NCI-H1436 treated with DMSO at 0.1 percent for 48 hours (cell line): ENCODE measurements at regions not wholly inside any gene's neighbourhood (a gene's known extent, or its start where the extent isn't known, plus 50 kb on each side); places are given as distances from the start of the nearest gene placed in this dataset.

Source experiments
- DNase-seq: peaks from one replicate; lab custom pipeline; 2025; lab: John Stamatoyannopoulos, UW

- no peak for DNase-seq
Measured at GRCh38 chr7:118696879-118697278, 472.4 kb downstream of the ANKRD7 start.

DNA sequence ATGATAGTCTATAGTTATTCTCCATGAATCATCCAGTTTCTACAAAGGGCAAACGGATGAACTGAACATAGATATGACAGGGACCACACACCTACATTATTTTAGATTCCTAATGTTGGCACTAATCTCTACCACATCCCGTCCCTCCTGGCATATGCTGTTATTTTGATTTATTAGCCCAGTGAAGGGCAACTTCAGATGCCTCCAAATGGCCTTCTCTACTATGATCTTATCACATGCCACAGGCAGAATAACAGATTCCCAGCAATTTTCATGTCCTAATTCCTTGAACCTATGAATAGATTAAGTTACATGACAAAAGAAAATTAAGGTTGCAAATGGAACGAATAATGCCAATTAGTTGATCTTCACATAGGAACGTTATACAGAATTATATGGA, 474.7 kb downstream of the ANKRD7 start:
- no peak for DNase-seq

DNA sequence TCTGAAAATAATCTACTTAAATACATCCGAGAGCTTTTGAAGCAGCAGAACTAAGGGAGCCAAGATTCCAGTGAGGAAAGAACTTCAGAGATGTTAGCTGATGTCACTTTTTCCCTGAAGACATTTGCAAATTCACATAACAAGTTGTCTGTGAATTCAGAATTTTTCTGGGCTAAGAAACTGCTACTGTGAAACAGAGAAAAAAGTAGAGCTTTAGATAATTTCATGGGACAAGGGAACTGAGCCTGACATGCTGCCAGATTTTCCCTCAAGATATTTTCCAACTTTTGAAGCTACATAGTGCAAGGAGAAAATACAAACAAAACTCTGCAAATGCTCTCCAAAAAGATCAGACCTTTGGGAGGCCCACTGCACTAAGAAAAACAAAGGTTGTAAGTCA, 484.2 kb downstream of the ANKRD7 start:
- DNase-seq = no peak

DNA sequence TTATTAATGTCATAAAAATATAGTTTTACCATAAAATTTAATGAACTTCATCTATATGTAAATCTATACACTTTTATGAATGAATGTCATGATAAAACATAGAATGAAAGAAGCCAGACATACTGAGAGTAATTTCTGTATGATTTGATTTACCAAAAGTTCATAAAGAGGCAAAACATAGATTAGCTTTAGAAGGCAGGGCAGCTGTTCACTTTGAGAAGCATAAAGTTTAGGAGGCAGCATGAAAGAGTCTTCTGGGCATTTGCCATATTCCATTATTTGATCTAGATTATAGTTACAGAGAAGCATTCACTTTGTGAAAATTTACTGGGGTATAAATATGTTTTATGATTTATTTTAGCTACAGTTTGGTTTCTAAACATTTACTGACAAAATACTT, 487.2 kb downstream of the ANKRD7 start:
- DNase-seq = no peak

- DNase-seq = no peak
Measured at GRCh38 chr7:118713039-118713438, 488.5 kb downstream of the ANKRD7 start.

GRCh38 chr7:118720632-118721031, 496.1 kb downstream of the ANKRD7 start:
- DNase-seq = no peak

DNA sequence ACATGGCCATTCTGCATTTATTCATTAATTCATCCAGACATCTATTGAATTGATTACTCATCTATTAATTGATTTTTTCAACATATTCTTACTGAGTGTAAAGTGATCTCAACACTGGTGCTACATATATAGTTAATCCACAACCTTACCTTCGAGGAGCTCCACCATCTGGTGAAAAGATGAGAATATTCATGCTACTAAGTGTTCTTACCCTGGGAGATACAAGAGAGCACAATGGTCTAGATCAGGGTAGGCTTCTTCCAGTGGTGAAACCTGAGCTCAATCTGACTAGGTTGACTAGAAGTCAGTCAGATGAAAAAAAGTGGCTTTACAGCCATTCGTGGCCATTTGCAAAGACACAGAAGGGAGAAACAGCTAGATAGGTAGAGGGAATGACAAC, 507.4 kb downstream of the ANKRD7 start:
- DNase-seq = no peak

GRCh38 chr7:118734541-118734940, 510.0 kb downstream of the ANKRD7 start:
- no peak for DNase-seq

GRCh38 chr7:118735441-118735840, 510.9 kb downstream of the ANKRD7 start:
- DNase-seq = no peak

DNA sequence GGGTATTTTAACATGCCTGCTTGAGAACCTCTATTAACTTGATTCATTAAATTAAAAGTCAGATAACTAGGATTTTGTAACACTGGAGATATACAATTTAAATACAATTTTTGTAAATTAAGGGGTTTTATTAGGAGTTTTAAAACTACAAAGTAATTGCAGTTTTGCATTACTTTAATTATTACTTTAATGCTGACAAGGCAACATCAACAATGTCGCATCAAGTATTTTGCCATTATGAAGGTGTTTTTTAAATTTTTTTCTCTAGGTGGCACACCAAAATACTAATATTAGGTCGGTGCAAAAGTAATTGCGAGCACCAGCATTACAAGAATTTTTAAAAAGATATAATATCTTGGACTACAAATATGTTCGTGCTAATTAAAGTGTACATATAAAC, 513.4 kb downstream of the ANKRD7 start:
- no peak for DNase-seq

DNA sequence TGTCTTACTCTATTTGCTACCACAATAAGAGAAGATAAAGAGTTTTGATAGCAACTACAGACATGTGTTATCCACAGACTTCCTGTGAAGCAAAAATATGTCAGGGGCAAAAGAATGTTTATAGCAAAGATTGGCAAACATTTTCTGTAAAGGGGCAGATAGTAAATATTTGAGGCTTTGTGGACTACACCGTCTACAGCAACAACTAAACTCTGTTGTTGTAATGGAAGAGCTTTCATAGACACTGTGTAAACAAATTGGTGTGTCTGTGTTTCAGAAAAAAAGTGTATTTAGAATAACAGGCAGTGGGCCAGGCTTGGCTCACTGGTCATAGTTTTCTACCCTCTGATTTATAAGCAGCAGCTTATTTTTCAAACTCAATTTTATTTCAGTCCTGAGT, 521.4 kb downstream of the ANKRD7 start:
- DNase-seq = no peak

DNA sequence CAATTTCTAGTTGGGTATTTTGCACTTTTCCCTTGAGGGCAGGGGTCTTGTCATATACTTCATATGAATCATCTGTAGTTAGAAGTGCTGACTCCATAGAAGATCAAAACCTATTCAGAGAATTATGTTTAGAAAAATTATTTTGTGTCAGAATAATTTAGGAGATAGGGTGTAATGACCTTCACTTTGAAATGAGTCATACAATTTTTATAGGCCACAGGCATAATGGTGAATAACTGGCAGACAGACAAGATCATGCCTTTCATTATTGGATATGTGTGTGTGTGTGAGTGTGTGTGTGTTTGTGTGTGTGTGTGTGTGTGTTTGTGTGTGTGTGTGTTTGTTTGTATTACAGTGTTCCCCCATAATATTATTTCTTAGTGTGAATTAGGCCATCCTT, 523.0 kb downstream of the ANKRD7 start:
- no peak for DNase-seq

DNA sequence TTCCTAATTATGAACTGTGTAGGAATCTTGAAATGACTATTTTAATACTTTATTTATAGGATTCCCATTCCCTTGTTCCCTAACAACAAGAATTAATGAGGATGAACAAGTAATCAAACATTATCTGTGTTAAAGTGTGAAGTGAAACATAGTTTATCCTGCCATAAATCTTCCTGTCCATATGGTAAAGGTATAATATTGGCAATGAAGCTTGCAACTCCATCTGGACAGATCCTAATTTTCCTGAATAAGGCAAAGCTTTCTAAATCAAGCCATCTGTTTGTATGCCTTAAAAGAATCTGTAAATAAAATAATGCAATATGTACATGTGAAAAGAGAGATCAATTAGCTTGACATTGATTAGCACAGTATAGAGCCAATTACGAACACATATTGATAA, 529.0 kb downstream of the ANKRD7 start:
- DNase-seq = no peak

- DNase-seq = no peak
Measured at GRCh38 chr7:118754608-118755007, 530.1 kb downstream of the ANKRD7 start.

DNA sequence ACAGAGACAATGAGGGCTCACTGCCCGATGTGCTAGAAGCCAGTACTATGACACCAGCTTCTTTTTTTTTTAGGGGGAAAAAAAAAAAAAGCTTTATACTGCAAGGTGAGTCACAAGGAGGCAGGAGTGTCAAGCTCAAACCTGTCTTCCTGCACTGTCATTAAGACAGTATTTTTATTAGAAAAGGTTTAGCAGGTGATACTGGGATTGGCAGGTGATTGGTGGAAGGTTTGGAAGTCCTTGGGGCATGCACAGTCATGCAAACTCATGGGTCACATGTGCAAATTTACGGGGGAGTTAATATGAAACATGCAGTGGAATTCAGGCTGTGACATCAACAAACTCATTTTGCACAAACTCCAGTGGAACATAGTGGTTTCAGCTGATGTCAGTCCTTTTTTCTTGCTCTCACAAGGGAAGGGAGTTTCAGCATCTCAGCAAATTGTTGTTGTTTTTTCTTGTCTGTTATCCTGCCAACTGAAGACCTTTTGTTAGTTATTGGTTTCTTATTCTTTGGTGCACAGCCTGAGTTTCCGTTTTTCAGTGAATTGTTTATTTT, 530.6 kb downstream of the ANKRD7 start:
- DNase-seq = no peak

DNA sequence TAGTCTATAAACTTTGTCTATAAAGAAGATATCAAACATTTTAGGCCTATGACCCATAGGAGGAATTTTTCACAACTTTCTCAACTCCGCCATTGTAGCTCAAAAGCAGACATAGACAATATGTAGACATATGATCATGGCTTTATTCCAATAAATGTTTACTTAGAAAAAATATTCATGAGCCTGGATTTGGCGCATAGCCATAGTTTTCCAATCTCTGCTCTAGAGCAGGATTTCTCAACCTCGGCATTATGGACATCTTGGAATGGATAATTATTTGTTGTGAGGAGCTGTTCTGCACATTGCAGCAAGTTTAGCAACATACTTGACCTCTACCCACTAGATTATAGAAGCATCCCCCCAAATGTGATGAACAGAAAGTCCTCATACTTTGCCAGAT, 532.6 kb downstream of the ANKRD7 start:
- DNase-seq = no peak

GRCh38 chr7:118758582-118758981, 534.1 kb downstream of the ANKRD7 start:
- no peak for DNase-seq

GRCh38 chr7:118759921-118760320, 535.4 kb downstream of the ANKRD7 start:
- no peak for DNase-seq

- no peak for DNase-seq
Measured at GRCh38 chr7:118762451-118762850, 537.9 kb downstream of the ANKRD7 start.

DNA sequence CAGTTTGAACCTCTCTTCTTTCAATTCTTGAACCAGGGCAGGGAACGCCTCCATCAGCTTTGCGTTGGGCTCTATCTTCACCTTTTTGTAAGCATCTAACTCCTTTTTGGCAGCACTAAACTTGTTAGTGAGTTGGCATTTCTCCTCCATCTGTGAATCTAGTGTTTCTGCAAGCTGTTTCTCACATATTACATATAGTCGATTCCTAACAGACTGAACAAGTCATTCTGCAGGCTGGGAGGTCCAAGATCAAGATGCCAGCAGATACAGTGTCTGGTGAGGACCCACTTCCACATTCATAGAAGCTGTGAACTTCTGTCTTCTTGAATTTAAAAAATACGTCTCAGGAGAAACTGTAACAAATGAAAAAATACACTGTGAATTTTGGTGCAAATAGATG, 539.7 kb downstream of the ANKRD7 start:
- DNase-seq = no peak

GRCh38 chr7:118771672-118772071, 547.2 kb downstream of the ANKRD7 start:
- DNase-seq = no peak

DNA sequence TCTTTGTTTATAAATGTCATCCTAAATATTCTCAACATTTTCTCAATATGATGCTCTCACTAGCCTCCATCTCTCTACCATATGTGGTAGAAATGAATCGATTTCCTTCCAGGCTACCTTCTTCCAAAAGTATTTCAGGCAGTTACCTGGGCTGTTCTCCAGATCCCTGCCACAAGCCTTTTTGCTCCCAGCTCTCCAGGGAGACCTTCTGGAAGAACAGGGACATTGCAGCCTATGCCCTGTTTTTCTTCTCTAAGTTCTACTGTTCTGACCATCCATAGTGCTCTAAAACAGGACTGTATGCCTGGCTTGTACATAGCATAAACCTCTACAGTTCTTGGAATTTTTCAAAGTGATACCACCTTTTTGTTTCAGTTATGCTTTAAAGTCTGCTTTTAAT, 552.8 kb downstream of the ANKRD7 start:
- no peak for DNase-seq

DNA sequence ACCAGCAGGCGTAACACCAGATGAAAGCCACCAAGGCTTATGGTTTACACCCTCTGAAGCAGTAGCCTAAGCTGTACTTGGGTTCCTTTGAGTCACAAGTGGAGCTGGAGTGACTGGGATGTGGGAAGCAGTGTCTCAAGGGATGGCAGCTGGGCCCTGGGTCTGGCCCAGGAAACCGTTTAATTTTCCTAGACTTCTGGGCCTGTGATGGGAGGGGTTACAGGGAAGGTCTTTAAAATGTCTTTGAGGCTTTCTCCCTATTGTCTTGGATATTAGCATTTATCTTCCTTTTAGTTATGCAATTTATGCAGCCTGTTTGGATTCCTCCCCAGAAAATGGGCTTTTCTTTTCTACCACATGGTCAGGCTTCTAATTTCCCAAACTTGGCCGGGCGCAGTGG, 568.2 kb downstream of the ANKRD7 start:
- DNase-seq = no peak

DNA sequence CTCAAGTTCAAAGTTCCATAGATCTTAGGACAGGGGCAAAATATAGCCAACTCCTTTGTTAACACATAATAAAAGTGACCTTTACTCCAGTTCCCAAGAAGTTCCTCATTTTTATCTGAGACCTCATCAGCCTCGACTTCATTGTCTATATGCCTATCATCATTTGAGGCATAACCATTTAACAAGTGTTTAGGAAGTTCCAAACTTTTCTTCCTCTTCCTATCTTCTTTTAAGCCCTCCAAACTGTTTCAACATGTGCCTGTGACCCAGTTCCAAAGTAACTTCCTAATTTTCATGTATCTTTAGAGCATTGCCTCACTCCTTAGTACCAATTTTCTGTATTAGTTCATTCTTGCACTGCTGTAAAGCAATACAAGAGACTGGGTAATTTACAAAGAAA, 569.1 kb downstream of the ANKRD7 start:
- no peak for DNase-seq

DNA sequence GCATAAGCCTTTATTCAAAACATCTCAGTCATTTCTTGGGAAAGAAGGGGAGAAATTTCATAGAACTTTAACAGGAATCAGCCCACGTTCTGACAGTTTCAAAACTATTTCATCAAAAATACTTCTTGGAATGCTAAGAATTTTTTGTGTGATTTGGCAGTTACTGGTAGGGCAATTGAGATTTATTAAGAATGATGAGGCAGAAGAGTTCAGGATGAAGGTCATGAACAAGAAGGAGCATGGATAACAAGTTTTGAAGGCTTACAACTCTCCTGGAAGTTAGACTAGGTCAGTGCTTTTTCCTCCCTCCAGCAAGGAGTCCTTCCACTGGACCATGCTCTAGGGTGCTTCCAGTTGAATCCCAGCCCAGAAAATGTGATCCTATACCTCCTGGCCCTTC, 569.9 kb downstream of the ANKRD7 start:
- DNase-seq = no peak
